ENCODE measurements at regions not wholly inside any gene's neighbourhood (a gene's known extent, or its start where the extent isn't known, plus 50 kb on each side); places are given as distances from the start of the nearest gene placed in this dataset.

DNA sequence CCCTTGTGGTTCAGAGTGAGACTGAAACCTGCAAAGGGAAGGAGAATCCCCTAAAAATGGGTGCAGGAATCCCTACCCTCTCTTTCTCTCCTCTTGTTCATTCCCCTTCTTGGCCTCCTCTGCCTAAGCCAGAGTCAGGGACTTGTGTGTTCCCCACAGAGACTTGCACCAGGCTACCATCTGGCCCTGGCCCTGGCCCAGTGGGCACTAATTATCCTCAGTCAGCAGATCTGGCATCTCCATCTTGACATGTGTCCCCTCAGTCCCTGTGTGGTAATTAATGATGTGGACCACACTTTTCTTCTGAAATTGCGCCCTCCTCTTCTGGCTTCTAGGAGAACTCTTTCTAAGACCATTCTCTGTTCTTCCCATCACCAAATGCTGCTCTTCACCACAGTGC lies 354.4 kb downstream of the SETD4 start:
- Mint-ChIP-seq H3K9me3 (ENCODE audit: low read depth) (no peaks in the 10 kb centered on the region), H3K36me3 (ENCODE audit: low read depth) (no peaks in the 10 kb centered on the region), H3K4me1 (ENCODE audit: low read depth) (no peaks in the 10 kb centered on the region), H3K27me3 (ENCODE audit: low read depth) (peaks cover 40% of the 10 kb centered on the region), H3K4me3 (ENCODE audit: unreplicated experiment) (no peak overlapping the region), H3K27ac (ENCODE audit: unreplicated experiment) (no peak overlapping the region)
- TF ChIP-seq, protein P1, sequence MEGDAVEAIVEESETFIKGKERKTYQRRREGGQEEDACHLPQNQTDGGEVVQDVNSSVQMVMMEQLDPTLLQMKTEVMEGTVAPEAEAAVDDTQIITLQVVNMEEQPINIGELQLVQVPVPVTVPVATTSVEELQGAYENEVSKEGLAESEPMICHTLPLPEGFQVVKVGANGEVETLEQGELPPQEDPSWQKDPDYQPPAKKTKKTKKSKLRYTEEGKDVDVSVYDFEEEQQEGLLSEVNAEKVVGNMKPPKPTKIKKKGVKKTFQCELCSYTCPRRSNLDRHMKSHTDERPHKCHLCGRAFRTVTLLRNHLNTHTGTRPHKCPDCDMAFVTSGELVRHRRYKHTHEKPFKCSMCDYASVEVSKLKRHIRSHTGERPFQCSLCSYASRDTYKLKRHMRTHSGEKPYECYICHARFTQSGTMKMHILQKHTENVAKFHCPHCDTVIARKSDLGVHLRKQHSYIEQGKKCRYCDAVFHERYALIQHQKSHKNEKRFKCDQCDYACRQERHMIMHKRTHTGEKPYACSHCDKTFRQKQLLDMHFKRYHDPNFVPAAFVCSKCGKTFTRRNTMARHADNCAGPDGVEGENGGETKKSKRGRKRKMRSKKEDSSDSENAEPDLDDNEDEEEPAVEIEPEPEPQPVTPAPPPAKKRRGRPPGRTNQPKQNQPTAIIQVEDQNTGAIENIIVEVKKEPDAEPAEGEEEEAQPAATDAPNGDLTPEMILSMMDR (IDR thresholded peaks at IDR 0.05) = no peak
- DNase-seq (ENCODE audit: low spot score) = no peak

DNA sequence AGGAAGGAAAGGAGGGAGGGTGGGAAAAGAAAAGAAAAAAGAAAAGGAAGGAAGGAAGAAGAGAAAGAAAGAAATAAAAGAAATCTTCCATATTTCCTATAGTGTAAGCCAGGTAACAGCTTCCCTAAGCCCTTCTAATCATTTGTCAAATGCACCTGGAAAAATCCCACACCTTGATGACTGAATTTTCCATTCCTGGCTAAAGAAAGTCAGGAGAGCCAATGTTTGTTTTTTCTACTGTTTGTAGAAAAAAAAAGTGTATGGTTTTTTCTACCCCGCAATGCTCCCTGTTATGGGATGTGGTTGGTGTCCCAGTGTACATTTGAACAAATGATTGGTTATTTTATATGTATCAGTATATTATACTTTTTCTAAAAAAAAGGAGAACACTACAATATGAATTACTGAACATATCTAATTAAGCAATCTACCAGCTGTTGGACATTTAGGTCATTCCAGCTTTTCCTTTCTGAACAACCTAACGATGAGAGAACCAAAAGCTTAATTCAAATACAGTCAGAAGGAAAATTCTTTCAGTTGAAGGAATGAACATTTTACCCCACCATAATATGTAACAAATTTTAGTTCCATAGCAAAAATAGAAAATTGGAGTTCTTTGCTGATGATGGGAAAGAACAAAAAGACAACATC lies 355.0 kb downstream of the SETD4 start:
- TF ChIP-seq, protein P1 (IDR thresholded peaks at IDR 0.05) = no peak
- no peaks in the 10 kb centered on the region for H3K4me1 Mint-ChIP-seq (ENCODE audit: low read depth)
- DNase-seq (ENCODE audit: low spot score) = no peak
- no peaks in the 10 kb centered on the region for H3K9me3 Mint-ChIP-seq (ENCODE audit: low read depth)
- H3K27ac Mint-ChIP-seq (ENCODE audit: unreplicated experiment) = no peak overlapping the region
- no peaks in the 10 kb centered on the region for H3K36me3 Mint-ChIP-seq (ENCODE audit: low read depth)
- H3K27me3 Mint-ChIP-seq (ENCODE audit: low read depth) = peaks cover 43% of the 10 kb centered on the region
- no peak overlapping the region for H3K4me3 Mint-ChIP-seq (ENCODE audit: unreplicated experiment)

DNA sequence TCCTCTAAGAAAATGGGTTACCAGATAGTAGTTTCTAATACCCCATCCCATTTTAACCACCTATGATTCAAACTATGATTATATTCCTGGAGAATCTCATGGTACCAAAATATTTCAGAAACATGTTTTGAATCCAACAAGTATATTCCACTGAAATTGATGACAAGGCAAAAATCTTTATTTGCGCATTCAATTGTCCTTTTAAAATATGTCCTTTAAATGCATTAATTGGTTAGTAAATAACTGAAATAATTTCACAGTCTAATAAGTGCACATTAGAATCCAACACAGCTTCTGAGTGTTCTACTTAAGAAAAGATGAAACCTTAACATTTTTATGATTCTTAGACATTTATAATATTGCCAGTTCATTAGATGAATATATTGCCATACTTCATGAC lies 356.6 kb downstream of the SETD4 start:
- Mint-ChIP-seq H3K4me3 (ENCODE audit: unreplicated experiment) (no peak overlapping the region), H3K27ac (ENCODE audit: unreplicated experiment) (no peak overlapping the region), H3K36me3 (ENCODE audit: low read depth) (no peaks in the 10 kb centered on the region), H3K9me3 (ENCODE audit: low read depth) (no peaks in the 10 kb centered on the region), H3K4me1 (ENCODE audit: low read depth) (no peaks in the 10 kb centered on the region), H3K27me3 (ENCODE audit: low read depth) (peaks cover 46% of the 10 kb centered on the region)
- TF ChIP-seq, protein P1 (IDR thresholded peaks at IDR 0.05) = no peak
- no peak for DNase-seq (ENCODE audit: low spot score)

DNA sequence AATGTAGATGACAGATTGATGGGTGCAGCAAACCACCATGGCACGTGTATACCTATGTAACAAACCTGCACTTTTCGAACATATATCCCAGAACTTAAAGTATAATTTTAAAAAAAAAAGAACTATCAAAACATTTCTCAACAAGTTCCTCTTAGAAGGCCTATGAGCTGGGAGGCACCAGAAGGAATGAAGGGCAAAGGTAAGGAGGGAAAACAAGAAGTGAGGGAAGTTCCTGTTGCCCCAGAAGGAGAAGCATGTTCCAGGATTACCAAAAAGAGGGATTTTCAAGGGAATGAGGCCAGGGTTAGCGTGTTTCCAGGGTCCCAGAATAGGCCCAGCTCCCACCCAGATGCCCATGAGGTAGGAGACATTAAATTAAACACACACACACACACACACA lies 361.0 kb downstream of the SETD4 start:
- DNase-seq (ENCODE audit: low spot score) = no peak
- no peak overlapping the region for H3K27ac Mint-ChIP-seq (ENCODE audit: unreplicated experiment)
- TF ChIP-seq, protein P1 (IDR thresholded peaks at IDR 0.05) = no peak
- H3K9me3 Mint-ChIP-seq (ENCODE audit: low read depth) = no peaks in the 10 kb centered on the region
- no peak overlapping the region for H3K4me3 Mint-ChIP-seq (ENCODE audit: unreplicated experiment)
- H3K4me1 Mint-ChIP-seq (ENCODE audit: low read depth) = peaks cover 20% of the 10 kb centered on the region
- peaks cover 26% of the 10 kb centered on the region for H3K27me3 Mint-ChIP-seq (ENCODE audit: low read depth)
- no peaks in the 10 kb centered on the region for H3K36me3 Mint-ChIP-seq (ENCODE audit: low read depth)

DNA sequence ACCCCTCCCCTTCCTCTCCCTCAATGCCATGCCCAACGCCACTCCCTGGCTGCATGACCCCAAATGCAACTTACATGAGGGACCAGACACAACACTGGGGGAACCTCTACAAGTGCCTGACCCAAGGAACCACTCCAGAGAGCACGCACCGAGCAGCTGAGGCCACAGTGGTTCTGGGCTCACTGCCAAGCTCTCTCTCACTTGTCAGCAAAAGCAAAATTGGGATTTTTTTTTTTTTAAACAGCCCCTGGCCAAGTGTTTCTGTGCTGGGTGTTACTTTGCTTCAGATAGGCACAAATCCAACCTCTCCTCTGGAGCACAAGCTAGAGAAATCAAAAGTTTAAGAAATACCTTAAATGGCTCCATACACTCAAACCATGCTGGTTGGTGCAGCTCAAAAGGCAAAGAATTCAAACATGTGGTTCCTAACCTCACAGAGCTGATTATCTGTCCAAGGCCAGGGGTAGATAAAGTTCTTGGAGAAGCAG lies 363.0 kb downstream of the SETD4 start:
- Mint-ChIP-seq H3K4me1 (ENCODE audit: low read depth) (peaks cover 20% of the 10 kb centered on the region), H3K27me3 (ENCODE audit: low read depth) (peaks cover 12% of the 10 kb centered on the region), H3K36me3 (ENCODE audit: low read depth) (no peaks in the 10 kb centered on the region), H3K9me3 (ENCODE audit: low read depth) (no peaks in the 10 kb centered on the region), H3K4me3 (ENCODE audit: unreplicated experiment) (no peak overlapping the region), H3K27ac (ENCODE audit: unreplicated experiment) (no peak overlapping the region)
- no peak for DNase-seq (ENCODE audit: low spot score)
- TF ChIP-seq, protein P1 (IDR thresholded peaks at IDR 0.05) = no peak
